SH-SY5Y (cell line): ENCODE measurements at regions not wholly inside any gene's neighbourhood (a gene's known extent, or its start where the extent isn't known, plus 50 kb on each side); places are given as distances from the start of the nearest gene placed in this dataset.

ENCODE experiments used
- GATA2 ChIP-seq: IDR thresholded peaks from 2 replicates; pipeline ENCODE4 v1.6.1; 2011; ENCODE audit warnings: mild to moderate bottlenecking, low read depth, low read length
- GATA3 ChIP-seq: IDR thresholded peaks from 2 replicates; pipeline ENCODE4 v1.6.1; 2011; ENCODE audit warnings: low read depth, mild to moderate bottlenecking, low read length, moderate library complexity

DNA sequence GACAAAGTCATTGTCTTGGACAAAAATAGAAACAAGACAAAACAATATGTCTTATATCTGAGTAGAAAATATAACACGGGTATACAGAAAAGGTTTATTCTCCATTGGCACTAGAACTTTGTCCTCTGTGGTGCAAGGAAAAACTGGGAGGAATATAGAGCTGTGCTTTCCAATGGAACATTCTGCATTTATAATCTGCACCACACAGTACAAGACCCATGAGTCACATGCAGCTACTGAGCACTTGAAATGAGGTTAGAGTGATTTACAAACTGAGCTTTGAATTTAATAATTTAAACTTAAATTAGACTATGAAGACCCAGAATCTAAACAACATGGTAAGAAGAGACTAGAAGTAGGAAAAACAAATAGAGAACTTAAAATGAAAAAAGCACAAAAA, 86.1 kb downstream of the RAP2A start:
- no peak for TF ChIP-seq GATA2
- no peak for TF ChIP-seq GATA3

DNA sequence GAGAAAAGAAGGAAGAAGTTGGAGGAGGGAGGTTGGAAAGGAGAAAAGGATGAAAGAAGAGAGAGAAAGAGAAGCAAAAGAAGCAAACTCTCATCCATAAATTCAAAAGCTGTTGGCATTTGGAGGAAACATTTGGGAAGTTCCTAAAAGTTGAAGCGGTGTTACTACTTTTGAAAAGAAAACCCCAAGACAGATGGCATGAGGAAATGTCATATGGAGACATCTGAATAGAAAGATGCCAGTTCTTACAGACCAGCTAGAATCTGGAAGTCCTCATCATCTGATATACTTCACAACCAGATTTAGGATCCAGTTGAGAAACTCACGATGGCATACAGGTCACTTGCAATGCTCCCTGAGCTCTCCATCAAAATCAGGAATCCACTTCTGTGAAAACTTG, 86.9 kb downstream of the RAP2A start:
- TF ChIP-seq GATA2 = no peak
- TF ChIP-seq GATA3 = no peak

DNA sequence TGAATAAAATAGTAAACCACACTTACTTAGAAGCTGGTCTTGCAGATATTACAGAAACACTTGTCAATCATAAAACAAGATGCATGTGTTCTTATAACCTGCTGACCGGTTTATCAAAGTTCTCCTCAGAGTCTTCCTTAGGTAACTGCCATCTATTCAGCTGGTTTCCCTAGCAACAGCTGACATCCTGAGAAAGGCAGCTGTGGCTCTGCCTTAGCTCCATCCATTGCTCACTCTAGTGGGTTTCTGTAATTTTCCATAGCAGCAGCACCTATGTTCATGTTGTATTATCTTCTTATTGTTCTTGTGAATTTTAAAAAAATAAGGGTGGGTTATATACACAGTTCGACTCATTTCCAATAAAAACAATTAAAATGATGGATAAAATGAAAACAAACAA, 87.8 kb downstream of the RAP2A start:
- TF ChIP-seq GATA2 (no peak), GATA3 (no peak)

DNA sequence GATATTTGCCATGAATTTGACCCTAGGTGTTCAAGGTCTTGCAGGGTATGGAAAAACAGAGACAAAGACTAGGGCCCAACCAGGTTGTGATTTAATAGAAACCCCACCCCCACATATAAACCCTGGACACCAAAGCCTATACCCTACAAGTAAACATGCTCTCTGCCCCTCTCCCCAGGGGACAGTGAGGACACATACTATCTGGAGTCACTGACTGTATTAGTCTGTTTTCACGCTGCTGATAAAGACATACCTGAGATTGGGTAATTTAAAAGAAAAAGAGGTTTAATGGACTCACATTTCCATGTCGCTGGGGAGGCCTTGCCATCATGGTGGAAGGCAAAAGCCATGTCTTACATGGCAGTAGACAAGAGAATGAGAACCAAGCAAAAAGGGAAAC, 88.3 kb downstream of the RAP2A start:
- TF ChIP-seq GATA3 (no peak), GATA2 (no peak)

DNA sequence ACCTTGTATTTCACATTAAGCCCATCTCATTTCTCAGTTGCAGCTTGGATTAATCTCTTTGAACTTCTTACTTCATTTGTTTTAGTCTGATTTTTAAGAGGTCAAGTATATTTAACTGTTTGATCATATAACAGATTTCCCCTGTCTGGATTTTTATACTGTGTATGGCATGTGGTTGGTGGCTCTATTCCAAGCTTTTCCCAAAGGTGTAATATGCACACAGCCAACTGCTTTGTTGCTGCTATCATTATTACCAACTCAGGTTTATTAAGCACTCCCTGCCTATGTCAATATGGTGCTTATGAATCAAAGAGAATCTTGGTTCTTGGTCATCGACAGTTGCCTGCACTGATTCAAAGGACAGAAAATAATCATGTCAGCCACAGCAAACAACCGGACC, 92.6 kb downstream of the RAP2A start:
- TF ChIP-seq GATA3 (no peak), GATA2 (no peak)

DNA sequence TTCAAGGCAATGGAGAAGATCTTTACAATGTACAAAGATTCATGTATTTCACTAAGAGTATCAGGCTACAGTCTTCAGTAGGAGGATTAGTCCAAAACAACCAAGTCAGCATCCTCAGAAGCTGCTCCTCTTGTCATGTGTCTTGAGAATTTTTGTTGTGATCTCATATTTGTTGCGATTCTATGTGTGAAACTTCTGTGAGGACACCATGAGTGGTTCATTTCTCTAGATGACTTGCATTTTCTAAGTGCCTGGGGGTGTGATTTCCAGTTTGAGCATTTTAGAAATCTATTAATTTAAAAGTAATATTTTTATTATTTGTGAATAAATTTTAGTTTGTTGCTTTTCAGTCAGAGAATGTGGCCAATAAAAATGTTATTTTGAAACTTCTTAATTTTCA, 94.5 kb downstream of the RAP2A start:
- TF ChIP-seq GATA2 = no peak
- no peak for TF ChIP-seq GATA3

DNA sequence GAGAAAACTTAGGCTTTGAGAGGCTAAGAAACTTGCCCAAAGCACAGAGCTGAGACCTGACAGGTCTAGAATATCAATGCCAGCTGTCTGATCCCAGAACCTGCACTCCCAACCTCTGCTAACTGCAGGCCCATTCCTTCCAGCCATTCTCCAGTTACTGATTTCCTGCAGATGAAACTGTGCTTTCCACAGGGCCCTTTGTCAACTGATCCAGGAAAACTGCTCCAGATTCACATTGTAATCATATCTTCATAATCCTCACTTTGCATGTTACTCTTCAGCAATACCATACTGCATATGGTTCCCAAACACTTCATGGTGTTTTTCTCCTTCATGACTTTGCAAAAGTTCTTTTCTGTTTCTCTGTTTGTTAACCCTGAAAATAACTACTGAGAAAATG, 100.6 kb downstream of the RAP2A start:
- TF ChIP-seq GATA3 = no peak
- peak; percentile 42; the same call in 1 of the 2 replicates for TF ChIP-seq GATA2

DNA sequence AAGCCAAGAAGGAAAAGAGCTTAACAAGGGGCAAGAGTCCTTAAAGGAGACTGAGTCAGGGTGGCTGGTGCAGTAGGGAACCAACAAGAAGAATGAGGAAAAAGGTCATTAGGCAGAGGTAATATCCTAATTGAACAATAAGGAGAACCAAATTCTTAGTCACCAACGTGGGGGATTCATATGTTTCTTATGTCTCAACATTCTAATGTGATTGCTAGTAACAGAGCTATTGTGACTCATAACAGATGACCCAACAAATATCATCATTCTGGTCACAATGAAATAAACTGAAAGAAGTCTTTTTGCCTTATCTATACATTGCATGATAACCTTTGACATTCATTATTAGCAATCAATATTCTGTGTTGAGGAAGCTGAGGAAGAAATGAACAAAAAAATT, 101.6 kb downstream of the RAP2A start:
- TF ChIP-seq GATA2 (no peak), GATA3 (no peak)

DNA sequence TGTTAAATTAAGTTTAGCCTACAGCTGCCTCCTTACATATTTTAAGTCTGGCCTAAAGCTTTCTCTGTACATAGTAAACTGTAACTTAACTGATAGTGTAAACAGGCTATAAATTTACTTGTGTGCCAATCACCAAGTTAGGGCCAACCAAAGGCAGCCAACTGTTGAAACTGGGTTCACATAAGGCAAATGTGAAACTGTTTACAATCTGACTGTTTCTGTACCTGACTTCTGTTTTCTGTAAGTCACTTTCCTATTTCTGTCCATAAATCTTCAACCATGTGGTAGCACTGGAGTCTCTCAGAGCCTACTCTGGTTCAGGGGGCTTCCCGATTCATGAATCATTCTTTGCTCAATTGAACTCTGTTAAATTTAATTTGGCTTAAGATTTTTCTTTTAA, 103.1 kb downstream of the RAP2A start:
- TF ChIP-seq GATA2 (no peak), GATA3 (no peak)

DNA sequence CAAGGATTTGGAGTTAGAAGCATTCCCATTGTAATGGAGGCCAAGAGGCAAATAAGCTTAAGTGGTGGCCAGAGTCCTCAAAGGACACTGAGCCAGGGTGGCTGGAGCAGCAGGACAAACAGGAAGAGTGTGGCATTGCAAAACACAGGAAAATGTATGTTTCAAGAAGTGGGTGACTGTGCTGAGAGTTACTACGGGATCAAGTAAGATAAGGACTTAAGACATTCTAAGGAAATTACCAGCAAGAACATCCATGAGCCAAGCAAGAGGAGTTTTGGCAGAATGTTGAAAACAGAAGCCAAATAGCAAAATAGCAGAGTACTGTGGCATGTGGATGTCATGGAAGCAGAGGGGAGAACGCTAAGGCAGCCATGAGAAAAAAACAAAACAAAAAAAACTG, 104.2 kb downstream of the RAP2A start:
- no peak for TF ChIP-seq GATA3

DNA sequence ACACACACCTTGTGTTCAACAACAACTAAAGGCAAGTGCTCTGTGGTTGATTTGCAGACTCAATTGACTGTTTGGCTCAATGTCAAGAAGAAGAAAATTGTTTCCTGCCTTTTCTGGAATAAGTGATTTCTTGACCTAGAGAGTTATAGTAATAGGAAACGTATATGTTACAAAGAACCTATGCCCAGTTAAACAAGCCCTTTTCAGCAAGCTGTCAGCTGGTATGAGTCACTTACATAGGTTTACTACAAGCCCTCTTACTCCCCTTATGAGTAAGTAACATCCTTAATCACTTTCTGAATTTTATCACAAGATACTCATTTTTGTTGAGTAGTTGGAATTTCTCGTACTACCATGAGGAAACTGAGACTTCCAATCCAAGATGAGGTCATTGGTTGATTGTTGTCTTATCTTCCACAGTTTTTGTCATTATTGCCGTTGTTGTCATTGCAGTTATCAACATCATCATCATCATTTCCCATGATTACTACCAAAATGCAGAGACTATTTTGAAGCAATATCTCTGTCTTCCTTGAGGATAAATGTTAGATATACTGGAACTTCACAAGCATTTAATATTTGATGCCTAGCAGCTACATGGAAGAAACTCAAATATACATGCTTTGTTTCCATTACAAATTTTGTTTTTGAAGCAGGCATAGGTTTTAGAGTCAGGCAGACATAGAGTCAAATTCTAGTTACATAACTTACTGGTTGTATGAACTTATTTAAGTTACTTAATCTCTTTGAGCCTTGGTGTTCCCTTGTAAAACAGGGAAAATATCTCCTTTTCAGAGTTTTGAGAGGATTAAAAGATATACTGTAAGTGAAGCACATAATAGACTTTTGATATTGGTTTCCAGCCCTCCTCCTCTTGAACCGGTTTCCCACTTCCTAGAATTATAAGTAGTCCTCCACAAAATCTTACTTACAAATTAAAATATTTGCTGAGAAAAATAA, 106.0 kb downstream of the RAP2A start:
- TF ChIP-seq GATA2 (no peak), GATA3 (no peak)

DNA sequence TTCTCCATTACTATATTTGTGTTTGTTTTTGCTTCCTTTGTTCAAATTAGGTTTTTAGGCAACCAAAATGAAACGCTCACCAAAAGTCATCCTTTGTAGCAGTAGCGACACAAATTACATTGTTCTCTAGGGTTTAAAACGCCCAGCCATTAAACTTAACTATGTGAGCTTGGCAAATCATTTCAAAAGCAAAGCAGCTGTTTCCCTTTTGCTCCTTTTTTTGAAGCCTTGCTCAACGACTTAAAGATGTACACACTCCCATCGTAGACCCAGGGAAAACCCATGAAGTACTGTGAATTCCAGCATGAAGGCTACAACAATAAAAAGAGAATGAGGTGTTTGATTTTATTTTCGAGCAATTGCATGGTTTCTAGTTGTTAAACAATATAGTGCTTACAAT, 106.7 kb downstream of the RAP2A start:
- TF ChIP-seq GATA3 = no peak
- no peak for TF ChIP-seq GATA2

DNA sequence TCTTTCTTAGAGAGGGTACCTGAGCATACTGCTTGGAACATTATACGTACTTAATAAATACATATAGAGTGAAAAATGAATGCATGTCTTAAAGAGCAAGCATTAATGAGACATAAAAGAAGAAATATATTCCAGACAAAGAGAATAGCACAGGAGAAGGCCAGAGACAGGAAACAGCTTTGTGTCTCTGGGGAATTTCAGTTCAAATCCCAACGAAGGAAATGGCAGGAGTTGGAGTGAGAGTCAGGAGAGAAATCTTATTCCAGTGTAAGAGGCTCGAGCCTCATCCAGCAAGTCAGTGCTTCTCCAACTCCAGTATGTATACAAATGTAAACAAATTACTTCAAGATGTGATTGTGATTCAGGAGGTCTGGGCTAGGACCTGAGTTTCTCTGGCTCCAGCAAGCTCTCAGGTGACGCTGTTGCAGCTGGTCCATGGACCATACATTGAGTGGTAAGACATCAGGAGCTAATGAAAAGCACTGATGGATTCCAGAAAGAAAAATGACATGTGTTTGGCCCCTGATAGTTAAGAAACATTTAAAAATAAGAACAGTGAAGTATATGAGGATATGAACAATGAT, 108.2 kb downstream of the RAP2A start:
- TF ChIP-seq GATA2 (no peak), GATA3 (no peak)

DNA sequence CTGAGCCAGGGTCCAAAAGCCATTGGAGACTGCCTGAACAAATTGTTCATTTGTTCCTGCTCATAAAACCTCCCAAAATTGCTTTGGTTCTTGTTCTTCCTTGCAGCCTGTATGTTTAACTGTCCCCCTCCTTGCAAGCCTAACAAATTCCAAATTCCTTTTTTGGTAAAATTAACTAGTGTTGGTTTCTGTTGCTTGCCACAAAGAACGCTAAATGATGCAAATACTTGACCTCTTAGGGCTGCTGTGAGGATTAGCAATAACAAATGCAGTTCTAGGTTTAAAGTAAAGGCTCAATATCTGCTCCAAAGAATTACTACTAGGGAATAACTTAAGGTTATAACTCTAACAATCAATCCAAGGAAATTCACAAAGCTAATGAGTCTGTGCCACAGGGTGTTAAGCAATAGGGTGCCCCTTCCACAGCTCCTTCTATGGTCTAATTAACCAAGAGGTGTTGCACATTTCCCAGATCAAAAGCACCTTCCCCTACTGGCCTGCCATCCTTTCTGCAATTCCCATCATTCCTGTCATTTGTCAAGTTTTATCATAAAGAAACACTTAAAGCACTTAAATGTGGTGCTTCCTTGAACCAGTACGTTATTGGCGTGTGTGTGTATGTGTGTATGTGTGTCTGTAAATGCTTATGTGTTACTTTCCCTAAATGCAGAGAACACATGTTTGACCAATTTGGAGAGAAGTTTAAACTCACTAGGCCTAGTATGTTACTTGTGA, 110.2 kb downstream of the RAP2A start:
- TF ChIP-seq GATA2 = no peak
- TF ChIP-seq GATA3 = no peak
